ENCODE measurements at regions not wholly inside any gene's neighbourhood (a gene's known extent, or its start where the extent isn't known, plus 50 kb on each side); places are given as distances from the start of the nearest gene placed in this dataset.

- H3K9me3 ChIP-seq (replicated peaks in 1 of 3), result no peaks in the 10 kb centered on the region
- no peaks in the 10 kb centered on the region for H3K36me3 ChIP-seq (replicated peaks in 1 of 2)
- DNase-seq, result no peak
- no peaks in the 10 kb centered on the region for H3K27me3 ChIP-seq
- H3K4me1 ChIP-seq (replicated peaks in 1 of 2), result no peaks in the 10 kb centered on the region
- H3K27ac ChIP-seq, result no peak overlapping the region
- no peak for TF ChIP-seq CTCF (IDR thresholded peaks at IDR 0.05)
- no peak for TF ChIP-seq POLR2A (IDR thresholded peaks at IDR 0.05)
- no peak overlapping the region for H3K4me3 ChIP-seq
- 58 to 71% (median 64%) methylated on average over 3 of the region's 3 CpGs for WGBS, 4 donors
- intact Hi-C loops (cut with DNase I), result no loop called here
These were observed 492.0 kb downstream of the ZIC3 start for GRCh38 chrX:138057883-138058282.

- Histone ChIP-seq H3K36me3 (replicated peaks in 1 of 2) (no peaks in the 10 kb centered on the region), H3K9me3 (replicated peaks in 1 of 3) (no peaks in the 10 kb centered on the region), H3K4me1 (replicated peaks in 1 of 2) (no peaks in the 10 kb centered on the region), H3K4me3 (no peak overlapping the region), H3K27ac (no peak overlapping the region), H3K27me3 (no peaks in the 10 kb centered on the region)
- intact Hi-C loops (cut with DNase I), result no loop called here
- no peak for TF ChIP-seq POLR2A (IDR thresholded peaks at IDR 0.05)
- no peak for TF ChIP-seq CTCF (IDR thresholded peaks at IDR 0.05)
- WGBS, 4 donors, result 43 to 67% (median 56%) methylated on average over 5 of the region's 5 CpGs
- no peak for DNase-seq
These were observed 493.0 kb downstream of the ZIC3 start for GRCh38 chrX:138058931-138059330.

GRCh38 chrX:138067415-138067814, 501.5 kb downstream of the ZIC3 start:
- H3K36me3 ChIP-seq (replicated peaks in 1 of 2), result no peaks in the 10 kb centered on the region
- H3K4me3 ChIP-seq, result no peak overlapping the region
- DNase-seq, result no peak
- no peak overlapping the region for H3K27ac ChIP-seq
- intact Hi-C loops (cut with DNase I), result no loop called here
- no peaks in the 10 kb centered on the region for H3K9me3 ChIP-seq (replicated peaks in 1 of 3)
- TF ChIP-seq POLR2A (IDR thresholded peaks at IDR 0.05), result no peak
- peaks cover 3% of the 10 kb centered on the region for H3K27me3 ChIP-seq
- no peaks in the 10 kb centered on the region for H3K4me1 ChIP-seq (replicated peaks in 1 of 2)

GRCh38 chrX:138073626-138074025, 507.7 kb downstream of the ZIC3 start:
- TF ChIP-seq CTCF (IDR thresholded peaks at IDR 0.05) (no peak), POLR2A (IDR thresholded peaks at IDR 0.05) (no peak)
- DNase-seq, result no peak
- no peaks in the 10 kb centered on the region for H3K9me3 ChIP-seq (replicated peaks in 1 of 3)
- no peak overlapping the region for H3K4me3 ChIP-seq
- no peaks in the 10 kb centered on the region for H3K36me3 ChIP-seq (replicated peaks in 1 of 2)
- H3K4me1 ChIP-seq (replicated peaks in 1 of 2), result no peaks in the 10 kb centered on the region
- no peak overlapping the region for H3K27ac ChIP-seq
- 48 to 81% (median 57%) methylated on average over 7 to 15 of the region's 15 CpGs; no CpG with 5 or more reads in 1 of the 4 donors for WGBS, 4 donors
- H3K27me3 ChIP-seq, result peaks cover 4% of the 10 kb centered on the region
- intact Hi-C loops (cut with DNase I), result no loop called here

- WGBS, 4 donors, result 7 to 16% (median 12%) methylated on average over 2 of the region's 2 CpGs
- Histone ChIP-seq H3K27me3 (no peaks in the 10 kb centered on the region), H3K4me1 (replicated peaks in 1 of 2) (no peaks in the 10 kb centered on the region), H3K27ac (no peak overlapping the region), H3K9me3 (replicated peaks in 1 of 3) (no peaks in the 10 kb centered on the region), H3K36me3 (replicated peaks in 1 of 2) (no peaks in the 10 kb centered on the region), H3K4me3 (no peak overlapping the region)
- TF ChIP-seq CTCF (IDR thresholded peaks at IDR 0.05), result no peak
- no peak for TF ChIP-seq POLR2A (IDR thresholded peaks at IDR 0.05)
- DNase-seq, result no peak
- intact Hi-C loops (cut with DNase I), result no loop called here
These were observed 516.3 kb downstream of the ZIC3 start for GRCh38 chrX:138082251-138082650.
